ENCODE measurements at regions not wholly inside any gene's neighbourhood (a gene's known extent, or its start where the extent isn't known, plus 50 kb on each side); places are given as distances from the start of the nearest gene placed in this dataset.

DNA sequence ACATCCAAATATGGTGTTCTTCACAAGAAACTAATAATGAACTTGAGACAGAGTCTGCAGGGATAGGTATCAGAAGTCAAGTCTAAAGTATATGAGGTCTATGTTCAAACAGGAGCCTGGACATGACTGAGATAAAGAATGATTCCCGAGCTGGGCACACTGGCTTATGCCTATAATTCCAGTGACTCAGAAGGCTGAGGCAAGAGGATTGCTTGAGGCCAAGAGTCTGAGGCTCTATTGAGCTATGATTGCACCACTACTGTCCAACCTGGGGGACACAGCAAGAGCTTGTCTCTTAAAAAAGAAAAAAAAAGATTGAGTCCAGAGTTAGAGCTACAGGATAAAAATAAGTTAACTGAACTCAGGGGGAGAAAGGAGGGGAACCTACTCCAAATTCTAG is 246.5 kb downstream of the LRRN1 start:
- no peaks in the 10 kb centered on the region for H3K9me3 ChIP-seq (ENCODE audit: control insufficient read depth, insufficient read depth, low read length)
- H3K36me3 ChIP-seq (ENCODE audit: control insufficient read depth, insufficient read depth, low read length), result no peaks in the 10 kb centered on the region
- H3K27ac ChIP-seq (ENCODE audit: low read length), result no peak overlapping the region
- DNase-seq (ENCODE audit: low read depth, low spot score), result no peak
- no peak overlapping the region for H3K4me3 ChIP-seq (ENCODE audit: low read length)
- WGBS (ENCODE audit: insufficient coverage, insufficient read length), result no CpG with 5 or more reads among the region's 1 CpG
- no peaks in the 10 kb centered on the region for H3K27me3 ChIP-seq (ENCODE audit: control insufficient read depth, insufficient read depth, low read length)
- no peaks in the 10 kb centered on the region for H3K4me1 ChIP-seq (ENCODE audit: control insufficient read depth, insufficient read depth, low read length)

DNA sequence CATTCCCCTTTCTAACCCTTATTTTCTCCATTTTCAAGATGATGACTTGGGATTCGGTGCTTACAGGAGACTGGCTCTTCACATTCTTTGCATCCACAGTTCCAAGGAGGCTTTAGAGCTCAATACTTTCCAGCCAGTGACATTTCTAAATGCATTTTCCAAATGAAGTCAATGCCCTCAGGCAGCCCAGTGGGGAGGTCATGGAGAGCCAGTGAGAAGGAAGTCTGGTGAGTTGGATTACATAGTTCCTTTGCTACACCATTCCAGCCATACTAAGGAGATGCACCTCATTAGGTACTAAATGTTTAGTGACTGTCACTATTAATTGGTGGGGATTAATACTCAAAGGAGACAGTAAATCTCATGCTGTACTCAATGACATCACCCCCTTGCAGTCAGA is 248.1 kb downstream of the LRRN1 start:
- no peaks in the 10 kb centered on the region for H3K27me3 ChIP-seq (ENCODE audit: control insufficient read depth, insufficient read depth, low read length)
- no peak overlapping the region for H3K4me3 ChIP-seq (ENCODE audit: low read length)
- no peak overlapping the region for H3K27ac ChIP-seq (ENCODE audit: low read length)
- H3K9me3 ChIP-seq (ENCODE audit: control insufficient read depth, insufficient read depth, low read length), result no peaks in the 10 kb centered on the region
- H3K4me1 ChIP-seq (ENCODE audit: control insufficient read depth, insufficient read depth, low read length), result no peaks in the 10 kb centered on the region
- no CpG with 5 or more reads among the region's 1 CpG for WGBS (ENCODE audit: insufficient coverage, insufficient read length)
- no peak for DNase-seq (ENCODE audit: low read depth, low spot score)
- H3K36me3 ChIP-seq (ENCODE audit: control insufficient read depth, insufficient read depth, low read length), result no peaks in the 10 kb centered on the region

DNA sequence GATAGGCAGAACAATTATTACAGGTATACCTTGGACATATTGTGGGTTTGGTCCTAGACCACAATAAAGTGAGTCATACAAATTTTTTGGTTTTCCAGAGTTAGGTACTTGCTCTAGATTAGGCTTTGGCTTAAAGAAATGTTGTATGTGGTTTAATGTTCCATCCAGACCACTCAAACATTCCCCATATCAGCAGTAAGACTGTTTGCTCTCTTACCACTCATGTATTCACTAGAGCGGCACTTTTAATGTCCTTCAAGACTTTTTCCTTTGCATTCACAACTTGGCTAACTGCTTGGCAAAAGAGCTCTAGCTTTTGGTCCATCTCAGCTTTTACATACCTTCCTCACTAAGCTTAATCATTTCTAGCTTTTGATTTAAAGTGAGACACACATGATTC is 250.5 kb upstream of the SETMAR start:
- Histone ChIP-seq H3K36me3 (ENCODE audit: control insufficient read depth, insufficient read depth, low read length) (no peaks in the 10 kb centered on the region), H3K27me3 (ENCODE audit: control insufficient read depth, insufficient read depth, low read length) (no peaks in the 10 kb centered on the region), H3K4me3 (ENCODE audit: low read length) (no peak overlapping the region), H3K9me3 (ENCODE audit: control insufficient read depth, insufficient read depth, low read length) (no peaks in the 10 kb centered on the region), H3K4me1 (ENCODE audit: control insufficient read depth, insufficient read depth, low read length) (no peaks in the 10 kb centered on the region), H3K27ac (ENCODE audit: low read length) (no peak overlapping the region)
- no CpG with 5 or more reads among the region's 1 CpG for WGBS (ENCODE audit: insufficient coverage, insufficient read length)
- DNase-seq (ENCODE audit: low read depth, low spot score), result no peak

DNA sequence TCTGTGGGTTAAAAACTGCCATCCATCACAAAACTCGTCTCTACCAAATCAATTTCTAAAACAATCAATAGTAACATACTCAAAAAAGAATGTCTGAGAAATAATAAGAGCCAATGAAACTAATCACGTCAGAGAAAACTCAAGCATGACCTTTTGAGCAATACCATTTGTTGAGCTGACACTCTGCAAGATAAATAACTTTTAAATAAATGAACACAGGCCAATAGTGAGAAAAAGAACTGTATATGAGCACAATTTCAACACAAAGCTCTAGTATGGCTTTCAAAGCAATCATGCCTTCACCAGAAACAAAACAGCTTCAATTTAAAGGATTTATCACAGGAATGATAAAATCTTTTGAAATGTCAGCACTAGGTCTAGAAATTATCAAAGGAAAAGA is 249.2 kb upstream of the SETMAR start:
- no peak overlapping the region for H3K27ac ChIP-seq (ENCODE audit: low read length)
- DNase-seq (ENCODE audit: low read depth, low spot score), result no peak
- H3K9me3 ChIP-seq (ENCODE audit: control insufficient read depth, insufficient read depth, low read length), result no peaks in the 10 kb centered on the region
- no peak overlapping the region for H3K4me3 ChIP-seq (ENCODE audit: low read length)
- H3K36me3 ChIP-seq (ENCODE audit: control insufficient read depth, insufficient read depth, low read length), result no peaks in the 10 kb centered on the region
- H3K27me3 ChIP-seq (ENCODE audit: control insufficient read depth, insufficient read depth, low read length), result no peaks in the 10 kb centered on the region
- H3K4me1 ChIP-seq (ENCODE audit: control insufficient read depth, insufficient read depth, low read length), result no peaks in the 10 kb centered on the region
- 100% methylated on average over 1 of the region's 2 CpGs for WGBS (ENCODE audit: insufficient coverage, insufficient read length)

DNA sequence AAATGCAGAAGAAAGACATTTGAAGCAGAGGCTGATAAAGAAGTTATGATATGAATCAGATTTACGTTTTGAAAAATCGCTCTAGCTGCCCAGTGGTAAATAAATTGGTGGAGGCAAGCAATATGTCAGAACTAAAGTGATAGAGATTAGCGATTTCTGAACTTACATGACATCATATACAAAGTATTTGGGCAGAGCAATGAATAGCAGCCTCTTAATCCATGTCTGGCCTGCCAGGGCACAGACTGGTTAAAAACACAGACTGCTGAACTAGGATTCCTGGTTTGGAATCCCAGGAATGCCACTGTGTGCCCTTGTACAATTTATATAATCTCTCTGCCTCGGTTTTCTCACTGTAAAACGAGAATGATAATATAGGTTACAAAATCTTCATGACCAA is 243.1 kb upstream of the SETMAR start:
- H3K9me3 ChIP-seq (ENCODE audit: control insufficient read depth, insufficient read depth, low read length), result no peaks in the 10 kb centered on the region
- no peak overlapping the region for H3K27ac ChIP-seq (ENCODE audit: low read length)
- no peaks in the 10 kb centered on the region for H3K36me3 ChIP-seq (ENCODE audit: control insufficient read depth, insufficient read depth, low read length)
- H3K4me1 ChIP-seq (ENCODE audit: control insufficient read depth, insufficient read depth, low read length), result no peaks in the 10 kb centered on the region
- no CpG with 5 or more reads among the region's 5 CpGs for WGBS (ENCODE audit: insufficient coverage, insufficient read length)
- no peak overlapping the region for H3K4me3 ChIP-seq (ENCODE audit: low read length)
- no peaks in the 10 kb centered on the region for H3K27me3 ChIP-seq (ENCODE audit: control insufficient read depth, insufficient read depth, low read length)
- no peak for DNase-seq (ENCODE audit: low read depth, low spot score)

DNA sequence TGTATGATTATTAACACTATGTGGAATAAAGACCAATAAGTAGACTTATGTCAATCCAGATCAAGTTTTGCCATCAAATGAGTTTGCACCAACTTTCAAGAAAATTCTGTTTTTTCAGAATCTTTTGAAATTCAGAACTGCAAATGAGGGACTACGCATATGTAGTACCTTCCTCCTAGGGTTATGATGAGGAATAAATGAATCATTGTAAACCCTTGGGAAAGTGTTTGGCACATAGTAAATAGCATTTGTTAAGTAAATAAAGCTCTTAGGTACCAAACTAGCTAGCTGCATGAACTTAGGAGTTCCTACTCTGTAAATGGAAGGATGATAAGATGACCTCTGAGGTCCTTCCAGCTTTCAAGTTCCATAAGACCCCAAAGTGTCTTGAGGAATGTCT is 242.6 kb upstream of the SETMAR start:
- WGBS (ENCODE audit: insufficient coverage, insufficient read length), result no CpG with 5 or more reads among the region's 1 CpG
- no peaks in the 10 kb centered on the region for H3K4me1 ChIP-seq (ENCODE audit: control insufficient read depth, insufficient read depth, low read length)
- H3K27me3 ChIP-seq (ENCODE audit: control insufficient read depth, insufficient read depth, low read length), result no peaks in the 10 kb centered on the region
- no peak overlapping the region for H3K4me3 ChIP-seq (ENCODE audit: low read length)
- H3K36me3 ChIP-seq (ENCODE audit: control insufficient read depth, insufficient read depth, low read length), result no peaks in the 10 kb centered on the region
- H3K9me3 ChIP-seq (ENCODE audit: control insufficient read depth, insufficient read depth, low read length), result no peaks in the 10 kb centered on the region
- no peak for DNase-seq (ENCODE audit: low read depth, low spot score)
- H3K27ac ChIP-seq (ENCODE audit: low read length), result no peak overlapping the region

DNA sequence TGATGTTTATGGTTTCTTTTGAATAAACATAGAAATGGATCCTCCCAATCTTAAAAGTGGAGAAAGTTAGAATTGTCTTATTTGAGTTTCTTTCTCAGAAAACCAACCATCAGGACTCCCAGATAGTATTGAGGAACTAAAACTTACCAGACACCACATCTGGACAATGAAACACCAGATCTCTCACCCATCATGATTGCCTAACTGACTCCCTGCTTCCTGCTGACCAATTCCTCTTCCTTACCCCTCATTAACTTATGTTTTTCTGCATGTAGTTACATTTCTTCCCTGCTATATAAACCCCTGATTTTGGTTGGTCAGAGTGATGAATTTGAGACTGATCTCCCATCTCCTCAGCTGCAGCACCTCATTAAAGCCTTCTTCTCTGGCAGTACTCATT is 242.0 kb upstream of the SETMAR start:
- no peaks in the 10 kb centered on the region for H3K9me3 ChIP-seq (ENCODE audit: control insufficient read depth, insufficient read depth, low read length)
- no peak overlapping the region for H3K4me3 ChIP-seq (ENCODE audit: low read length)
- DNase-seq (ENCODE audit: low read depth, low spot score), result no peak
- H3K4me1 ChIP-seq (ENCODE audit: control insufficient read depth, insufficient read depth, low read length), result no peaks in the 10 kb centered on the region
- H3K27me3 ChIP-seq (ENCODE audit: control insufficient read depth, insufficient read depth, low read length), result no peaks in the 10 kb centered on the region
- no peaks in the 10 kb centered on the region for H3K36me3 ChIP-seq (ENCODE audit: control insufficient read depth, insufficient read depth, low read length)
- H3K27ac ChIP-seq (ENCODE audit: low read length), result no peak overlapping the region

DNA sequence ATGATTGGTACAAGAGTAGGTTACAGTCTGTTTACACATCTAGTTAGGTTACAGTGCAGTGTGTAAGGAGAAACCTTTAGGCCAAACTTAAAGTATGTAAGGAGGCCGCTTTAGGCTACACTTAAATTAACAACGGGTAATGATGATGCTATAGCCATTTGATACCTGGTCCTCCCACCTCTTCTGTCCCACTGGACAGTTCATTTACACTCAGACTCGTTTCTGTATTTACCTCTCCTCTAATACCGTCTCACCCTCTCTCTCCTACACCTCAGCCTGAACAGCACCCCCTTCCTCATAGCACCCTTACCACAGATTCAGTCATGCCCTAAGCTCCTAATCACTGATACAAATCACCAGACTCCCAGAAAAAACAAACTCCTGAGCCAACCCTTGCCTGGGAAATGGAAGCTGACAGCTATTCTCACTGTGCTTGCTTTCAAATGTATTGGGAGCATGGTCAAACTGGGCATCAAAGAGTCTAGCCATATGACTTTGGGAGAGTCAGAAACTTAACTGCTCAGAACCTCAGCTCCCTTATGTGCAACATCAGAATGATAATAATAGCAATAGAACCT is 241.3 kb upstream of the SETMAR start:
- Histone ChIP-seq H3K27me3 (ENCODE audit: control insufficient read depth, insufficient read depth, low read length) (no peaks in the 10 kb centered on the region), H3K4me1 (ENCODE audit: control insufficient read depth, insufficient read depth, low read length) (no peaks in the 10 kb centered on the region), H3K36me3 (ENCODE audit: control insufficient read depth, insufficient read depth, low read length) (no peaks in the 10 kb centered on the region), H3K27ac (ENCODE audit: low read length) (no peak overlapping the region), H3K4me3 (ENCODE audit: low read length) (no peak overlapping the region), H3K9me3 (ENCODE audit: control insufficient read depth, insufficient read depth, low read length) (no peaks in the 10 kb centered on the region)
- DNase-seq (ENCODE audit: low read depth, low spot score), result no peak
- whole genome bisulfite sequencing (ENCODE audit: insufficient coverage, insufficient read length), result no CpG with 5 or more reads among the region's 4 CpGs

DNA sequence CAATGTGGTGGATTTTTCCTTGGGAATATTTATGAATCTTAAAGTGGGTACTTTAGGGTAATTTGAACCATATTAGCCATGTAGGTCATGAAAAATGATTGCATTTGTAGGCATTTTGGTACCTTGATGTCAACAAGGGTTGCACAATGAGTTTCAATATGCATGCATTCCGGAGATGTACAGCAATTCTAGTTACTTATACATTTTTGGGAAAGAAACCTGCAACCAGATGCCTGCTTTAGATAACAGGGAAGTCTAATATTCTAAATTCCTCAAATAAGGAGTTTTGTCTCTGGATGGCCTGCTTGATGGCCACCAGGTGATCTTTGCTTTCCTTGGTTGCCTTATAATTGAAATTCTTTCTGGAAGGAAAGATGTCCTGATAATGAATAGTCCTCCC is 240.5 kb upstream of the SETMAR start:
- Histone ChIP-seq H3K9me3 (ENCODE audit: control insufficient read depth, insufficient read depth, low read length) (no peaks in the 10 kb centered on the region), H3K27ac (ENCODE audit: low read length) (no peak overlapping the region), H3K27me3 (ENCODE audit: control insufficient read depth, insufficient read depth, low read length) (no peaks in the 10 kb centered on the region), H3K4me3 (ENCODE audit: low read length) (no peak overlapping the region), H3K36me3 (ENCODE audit: control insufficient read depth, insufficient read depth, low read length) (no peaks in the 10 kb centered on the region), H3K4me1 (ENCODE audit: control insufficient read depth, insufficient read depth, low read length) (no peaks in the 10 kb centered on the region)
- no peak for DNase-seq (ENCODE audit: low read depth, low spot score)
- WGBS (ENCODE audit: insufficient coverage, insufficient read length), result no CpG with 5 or more reads among the region's 1 CpG

DNA sequence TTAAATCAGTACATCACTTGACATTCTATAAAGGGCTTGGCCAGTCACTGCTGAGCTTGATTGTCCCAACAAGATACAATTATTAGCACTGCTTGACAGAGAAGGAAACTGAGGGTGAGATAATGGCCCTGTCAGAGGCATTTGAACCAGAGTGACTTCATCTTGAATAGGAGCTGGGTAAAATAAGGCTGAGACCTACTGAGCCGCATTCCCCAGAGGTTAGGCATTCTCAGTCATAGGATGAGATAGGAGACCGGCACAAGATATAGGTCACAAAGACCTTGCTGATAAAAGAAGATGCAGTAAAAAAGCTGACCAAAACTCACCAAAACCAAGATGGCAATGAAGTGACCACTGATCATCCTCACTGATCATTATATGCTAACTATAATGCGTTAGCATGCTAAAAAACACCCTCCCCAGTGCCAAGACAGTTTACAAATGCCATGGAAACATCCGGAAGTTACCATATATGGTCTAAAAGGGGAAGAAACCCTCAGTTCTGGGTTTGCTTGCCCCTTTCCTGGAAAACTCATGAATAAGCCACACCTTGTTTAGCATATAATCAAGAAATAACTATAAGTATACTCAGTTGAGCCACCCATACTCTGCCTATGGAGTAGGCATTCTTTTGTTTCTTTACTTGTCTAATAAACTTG is 239.1 kb upstream of the SETMAR start:
- no peak overlapping the region for H3K4me3 ChIP-seq (ENCODE audit: low read length)
- no CpG with 5 or more reads among the region's 4 CpGs for WGBS (ENCODE audit: insufficient coverage, insufficient read length)
- no peaks in the 10 kb centered on the region for H3K4me1 ChIP-seq (ENCODE audit: control insufficient read depth, insufficient read depth, low read length)
- H3K36me3 ChIP-seq (ENCODE audit: control insufficient read depth, insufficient read depth, low read length), result no peaks in the 10 kb centered on the region
- H3K27ac ChIP-seq (ENCODE audit: low read length), result no peak overlapping the region
- no peak for DNase-seq (ENCODE audit: low read depth, low spot score)
- no peaks in the 10 kb centered on the region for H3K9me3 ChIP-seq (ENCODE audit: control insufficient read depth, insufficient read depth, low read length)
- no peaks in the 10 kb centered on the region for H3K27me3 ChIP-seq (ENCODE audit: control insufficient read depth, insufficient read depth, low read length)

DNA sequence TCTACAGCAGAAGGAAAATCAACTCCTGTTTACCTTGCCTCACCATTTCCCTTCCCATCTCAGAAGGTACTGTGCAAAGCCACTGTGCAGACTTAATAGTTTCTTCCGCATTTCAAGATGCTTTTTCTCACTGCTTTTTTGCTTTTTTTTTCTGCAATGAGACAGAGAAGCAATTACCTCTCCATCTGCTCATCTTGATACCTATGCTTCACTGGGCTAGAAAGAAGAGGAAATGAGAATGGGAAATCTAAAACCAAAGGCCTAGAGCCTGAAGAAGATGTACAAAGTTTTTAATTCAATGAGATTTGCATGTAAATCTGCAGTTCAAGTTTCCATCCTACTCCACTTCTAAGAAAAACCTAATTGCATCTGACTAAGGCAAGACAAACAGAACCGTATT is 238.1 kb upstream of the SETMAR start:
- no peak overlapping the region for H3K27ac ChIP-seq (ENCODE audit: low read length)
- H3K4me3 ChIP-seq (ENCODE audit: low read length), result no peak overlapping the region
- H3K4me1 ChIP-seq (ENCODE audit: control insufficient read depth, insufficient read depth, low read length), result no peaks in the 10 kb centered on the region
- no peaks in the 10 kb centered on the region for H3K9me3 ChIP-seq (ENCODE audit: control insufficient read depth, insufficient read depth, low read length)
- H3K27me3 ChIP-seq (ENCODE audit: control insufficient read depth, insufficient read depth, low read length), result no peaks in the 10 kb centered on the region
- no CpG with 5 or more reads among the region's 2 CpGs for WGBS (ENCODE audit: insufficient coverage, insufficient read length)
- no peaks in the 10 kb centered on the region for H3K36me3 ChIP-seq (ENCODE audit: control insufficient read depth, insufficient read depth, low read length)
- no peak for DNase-seq (ENCODE audit: low read depth, low spot score)
